ENCODE measurements at regions not wholly inside any gene's neighbourhood (a gene's known extent, or its start where the extent isn't known, plus 50 kb on each side); places are given as distances from the start of the nearest gene placed in this dataset.

- no peak overlapping the region for H3K4me3 ChIP-seq (ENCODE audit: insufficient read depth in 1 of 2, low read depth in 1 of 2, low read length in 2 of 2)
Measured at GRCh38 chr12:19026614-19027488, 102.7 kb upstream of the PLEKHA5 start.

GRCh38 chr12:19030180-19030579 is 99.4 kb upstream of the PLEKHA5 start:
- no peak for DNase-seq
- no peak overlapping the region for H2BK15ac ChIP-seq (ENCODE audit: low read depth, poor library complexity, severe bottlenecking)
- H3K4ac ChIP-seq (ENCODE audit: low read depth in 1 of 2, low read length in 2 of 2): no peak overlapping the region
- H3K18ac ChIP-seq (ENCODE audit: low read depth in 1 of 2, low read length in 2 of 2): no peak overlapping the region
- peaks cover 7% of the 10 kb centered on the region for H3K9me3 ChIP-seq (ENCODE audit: control insufficient read depth, low read length)
- H2AFZ ChIP-seq (ENCODE audit: low read depth, low read length): no peak overlapping the region
- no peak overlapping the region for H4K91ac ChIP-seq (ENCODE audit: low read length)
- no peak overlapping the region for H2BK12ac ChIP-seq (ENCODE audit: low read length in 2 of 2)
- no peaks in the 10 kb centered on the region for H3K27me3 ChIP-seq (ENCODE audit: control insufficient read depth in 1 of 2, insufficient read depth in 1 of 2, low read length in 2 of 2)
- H4K8ac ChIP-seq (ENCODE audit: low read length): no peak overlapping the region
- no peak overlapping the region for H3K27ac ChIP-seq (ENCODE audit: low read length, poor library complexity, severe bottlenecking)
- H3K4me2 ChIP-seq (ENCODE audit: low read length, poor library complexity, severe bottlenecking): no peak overlapping the region
- H3K23ac ChIP-seq (ENCODE audit: low read length in 2 of 2): no peak overlapping the region
- H3K4me3 ChIP-seq (ENCODE audit: insufficient read depth in 1 of 2, low read depth in 1 of 2, low read length in 2 of 2): no peak overlapping the region
- peaks cover 0 to 4% of the 10 kb centered on the region in 2 experiments for H3K36me3 ChIP-seq (ENCODE audit: control insufficient read depth in 1 of 2, insufficient read depth in 2 of 2, low read depth in 1 of 2, low read length in 2 of 2)
- H3K4me1 ChIP-seq (ENCODE audit: control insufficient read depth, insufficient read depth, low read depth, low read length): no peaks in the 10 kb centered on the region
- no peak overlapping the region for H3K9ac ChIP-seq (ENCODE audit: low read length)
- H3K14ac ChIP-seq (ENCODE audit: low read length in 2 of 2): no peak overlapping the region
- H3K79me1 ChIP-seq (replicated peaks; ENCODE audit: low read length, poor library complexity, severe bottlenecking): no peaks in the 10 kb centered on the region
- H2BK120ac ChIP-seq (ENCODE audit: low read depth, low read length): no peak overlapping the region
- H2BK5ac ChIP-seq (ENCODE audit: low read depth, low read length, poor library complexity, severe bottlenecking): no peak overlapping the region
- 96% methylated on average over 3 of the region's 4 CpGs for WGBS
- H2AK5ac ChIP-seq (ENCODE audit: low read length, severe bottlenecking): no peak overlapping the region

More at GRCh38 chr12:19026614-19027488, 102.7 kb upstream of the PLEKHA5 start:
- Histone ChIP-seq H3K14ac (ENCODE audit: low read length in 2 of 2) (no peak overlapping the region), H2AK5ac (ENCODE audit: low read length, severe bottlenecking) (no peak overlapping the region), H4K8ac (ENCODE audit: low read length) (peak overlapping the region; percentile 24), H3K23ac (ENCODE audit: low read length in 2 of 2) (no peak overlapping the region), H2BK12ac (ENCODE audit: low read length in 2 of 2) (no peak overlapping the region), H2BK15ac (ENCODE audit: low read depth, poor library complexity, severe bottlenecking) (no peak overlapping the region), H3K9ac (ENCODE audit: low read length) (no peak overlapping the region), H3K27me3 (ENCODE audit: control insufficient read depth in 1 of 2, insufficient read depth in 1 of 2, low read length in 2 of 2) (no peaks in the 10 kb centered on the region), H3K18ac (ENCODE audit: low read depth in 1 of 2, low read length in 2 of 2) (no peak overlapping the region), H3K36me3 (ENCODE audit: control insufficient read depth in 1 of 2, insufficient read depth in 2 of 2, low read depth in 1 of 2, low read length in 2 of 2) (no peaks in the 10 kb centered on the region), H3K79me1 (replicated peaks; ENCODE audit: low read length, poor library complexity, severe bottlenecking) (no peaks in the 10 kb centered on the region), H3K9me3 (ENCODE audit: control insufficient read depth, low read length) (no peaks in the 10 kb centered on the region), H3K4ac (ENCODE audit: low read depth in 1 of 2, low read length in 2 of 2) (no peak overlapping the region), H3K4me1 (ENCODE audit: control insufficient read depth, insufficient read depth, low read depth, low read length) (no peaks in the 10 kb centered on the region), H2BK5ac (ENCODE audit: low read depth, low read length, poor library complexity, severe bottlenecking) (no peak overlapping the region), H3K4me2 (ENCODE audit: low read length, poor library complexity, severe bottlenecking) (no peak overlapping the region), H3K27ac (ENCODE audit: low read length, poor library complexity, severe bottlenecking) (no peak overlapping the region), H2AFZ (ENCODE audit: low read depth, low read length) (no peak overlapping the region), H4K91ac (ENCODE audit: low read length) (no peak overlapping the region), H2BK120ac (ENCODE audit: low read depth, low read length) (no peak overlapping the region)
- WGBS: 94% methylated on average over 4 of the region's 7 CpGs
- DNase-seq: no peak

- no peak for DNase-seq
- Histone ChIP-seq H3K14ac (ENCODE audit: low read length in 2 of 2) (no peak overlapping the region), H3K4me3 (ENCODE audit: insufficient read depth in 1 of 2, low read depth in 1 of 2, low read length in 2 of 2) (no peak overlapping the region), H3K4me1 (ENCODE audit: control insufficient read depth, insufficient read depth, low read depth, low read length) (no peaks in the 10 kb centered on the region), H2BK12ac (ENCODE audit: low read length in 2 of 2) (no peak overlapping the region), H3K27ac (ENCODE audit: low read length, poor library complexity, severe bottlenecking) (no peak overlapping the region), H2AK5ac (ENCODE audit: low read length, severe bottlenecking) (no peak overlapping the region), H3K4ac (ENCODE audit: low read depth in 1 of 2, low read length in 2 of 2) (no peak overlapping the region), H3K9ac (ENCODE audit: low read length) (no peak overlapping the region), H3K27me3 (ENCODE audit: control insufficient read depth in 1 of 2, insufficient read depth in 1 of 2, low read length in 2 of 2) (no peaks in the 10 kb centered on the region), H4K91ac (ENCODE audit: low read length) (no peak overlapping the region), H2AFZ (ENCODE audit: low read depth, low read length) (no peak overlapping the region), H3K23ac (ENCODE audit: low read length in 2 of 2) (no peak overlapping the region), H2BK120ac (ENCODE audit: low read depth, low read length) (no peak overlapping the region), H4K8ac (ENCODE audit: low read length) (no peak overlapping the region), H2BK5ac (ENCODE audit: low read depth, low read length, poor library complexity, severe bottlenecking) (no peak overlapping the region), H3K4me2 (ENCODE audit: low read length, poor library complexity, severe bottlenecking) (no peak overlapping the region), H3K36me3 (ENCODE audit: control insufficient read depth in 1 of 2, insufficient read depth in 2 of 2, low read depth in 1 of 2, low read length in 2 of 2) (peaks cover 0 to 4% of the 10 kb centered on the region in 2 experiments), H3K79me1 (replicated peaks; ENCODE audit: low read length, poor library complexity, severe bottlenecking) (no peaks in the 10 kb centered on the region), H3K18ac (ENCODE audit: low read depth in 1 of 2, low read length in 2 of 2) (no peak overlapping the region), H3K9me3 (ENCODE audit: control insufficient read depth, low read length) (peaks cover 7% of the 10 kb centered on the region), H2BK15ac (ENCODE audit: low read depth, poor library complexity, severe bottlenecking) (no peak overlapping the region)
Measured at GRCh38 chr12:19030603-19031002, 98.9 kb upstream of the PLEKHA5 start.

GRCh38 chr12:19031032-19031431 is 98.5 kb upstream of the PLEKHA5 start:
- no peak overlapping the region for H2BK120ac ChIP-seq (ENCODE audit: low read depth, low read length)
- no peak overlapping the region for H3K4me2 ChIP-seq (ENCODE audit: low read length, poor library complexity, severe bottlenecking)
- no peak overlapping the region for H3K23ac ChIP-seq (ENCODE audit: low read length in 2 of 2)
- no peak overlapping the region for H2BK5ac ChIP-seq (ENCODE audit: low read depth, low read length, poor library complexity, severe bottlenecking)
- H3K4me3 ChIP-seq (ENCODE audit: insufficient read depth in 1 of 2, low read depth in 1 of 2, low read length in 2 of 2): no peak overlapping the region
- no peak overlapping the region for H3K4ac ChIP-seq (ENCODE audit: low read depth in 1 of 2, low read length in 2 of 2)
- 2% methylated on average over 4 of the region's 4 CpGs for WGBS
- H3K27me3 ChIP-seq (ENCODE audit: control insufficient read depth in 1 of 2, insufficient read depth in 1 of 2, low read length in 2 of 2): no peaks in the 10 kb centered on the region
- H4K8ac ChIP-seq (ENCODE audit: low read length): no peak overlapping the region
- peaks cover 7% of the 10 kb centered on the region for H3K9me3 ChIP-seq (ENCODE audit: control insufficient read depth, low read length)
- peaks cover 0 to 4% of the 10 kb centered on the region in 2 experiments for H3K36me3 ChIP-seq (ENCODE audit: control insufficient read depth in 1 of 2, insufficient read depth in 2 of 2, low read depth in 1 of 2, low read length in 2 of 2)
- no peak overlapping the region for H4K91ac ChIP-seq (ENCODE audit: low read length)
- no peak overlapping the region for H2AK5ac ChIP-seq (ENCODE audit: low read length, severe bottlenecking)
- peak overlapping the region; percentile 7 for H3K9ac ChIP-seq (ENCODE audit: low read length)
- H3K27ac ChIP-seq (ENCODE audit: low read length, poor library complexity, severe bottlenecking): no peak overlapping the region
- H3K4me1 ChIP-seq (ENCODE audit: control insufficient read depth, insufficient read depth, low read depth, low read length): no peaks in the 10 kb centered on the region
- no peak overlapping the region for H3K14ac ChIP-seq (ENCODE audit: low read length in 2 of 2)
- H2BK12ac ChIP-seq (ENCODE audit: low read length in 2 of 2): no peak overlapping the region
- H3K79me1 ChIP-seq (replicated peaks; ENCODE audit: low read length, poor library complexity, severe bottlenecking): no peaks in the 10 kb centered on the region
- peak; percentile 89 for DNase-seq
- no peak overlapping the region for H3K18ac ChIP-seq (ENCODE audit: low read depth in 1 of 2, low read length in 2 of 2)
- no peak overlapping the region for H2BK15ac ChIP-seq (ENCODE audit: low read depth, poor library complexity, severe bottlenecking)
- no peak overlapping the region for H2AFZ ChIP-seq (ENCODE audit: low read depth, low read length)
